Endothelial cell (in vitro differentiated cells): ENCODE measurements at regions not wholly inside any gene's neighbourhood (a gene's known extent, or its start where the extent isn't known, plus 50 kb on each side); places are given as distances from the start of the nearest gene placed in this dataset.

ENCODE experiments used
- DNase-seq: peaks from one replicate; pipeline ENCODE4 v3.0.0; 2021; ENCODE audit warnings: low spot score
- H3K27ac Mint-ChIP-seq: one replicate; pipeline ENCODE4 v1.8.0; 2021; ENCODE audit warnings: mixed read lengths, inconsistent platforms; ENCODE audit not compliant: unreplicated experiment
- H3K27me3 Mint-ChIP-seq: one replicate; pipeline ENCODE4 v1.8.0; 2021; ENCODE audit warnings: mild to moderate bottlenecking, moderate library complexity, mixed read lengths, inconsistent platforms; ENCODE audit not compliant: unreplicated experiment
- H3K36me3 Mint-ChIP-seq: one replicate; pipeline ENCODE4 v1.8.0; 2021; ENCODE audit warnings: mild to moderate bottlenecking, low read depth, mixed read lengths, inconsistent platforms; ENCODE audit not compliant: unreplicated experiment
- H3K4me1 Mint-ChIP-seq: one replicate; pipeline ENCODE4 v1.8.0; 2021; ENCODE audit warnings: mild to moderate bottlenecking, mixed read lengths, inconsistent platforms; ENCODE audit not compliant: unreplicated experiment
- H3K4me3 Mint-ChIP-seq: one replicate; pipeline ENCODE4 v1.8.0; 2021; ENCODE audit warnings: mild to moderate bottlenecking, mixed read lengths, inconsistent platforms; ENCODE audit not compliant: unreplicated experiment
- H3K9me3 Mint-ChIP-seq: one replicate; pipeline ENCODE4 v1.8.0; 2021; ENCODE audit warnings: mixed read lengths, inconsistent platforms; ENCODE audit not compliant: unreplicated experiment
- CTCF ChIP-seq: fragments of 200-600 bp; sonication (generic); IDR thresholded peaks from one replicate; pipeline ENCODE4 v1.5.0; 2021; ENCODE audit warnings: antibody characterized with exemption; ENCODE audit not compliant: unreplicated experiment

DNA sequence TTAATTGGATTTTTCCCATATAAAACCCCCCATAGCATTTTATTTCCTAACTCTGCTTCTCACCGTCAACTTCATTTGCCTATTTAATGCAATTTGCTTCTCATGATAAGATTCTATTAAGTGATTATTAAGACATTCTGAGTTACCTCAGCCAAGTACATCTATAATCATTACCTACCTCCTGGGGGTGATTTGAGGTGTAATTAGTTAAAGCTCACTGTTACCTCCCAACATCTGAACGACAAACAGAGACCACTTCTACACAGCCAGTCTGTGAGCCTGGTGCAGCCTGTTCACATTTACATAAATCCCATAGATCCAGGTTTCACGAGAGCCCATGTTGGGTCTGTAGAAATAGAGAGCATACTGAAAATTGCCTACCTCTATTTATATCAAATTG is 65.7 kb upstream of the SSX2IP start:
- no peak overlapping the region for H3K27ac Mint-ChIP-seq
- no peaks in the 10 kb centered on the region for H3K36me3 Mint-ChIP-seq
- DNase-seq, result no peak
- H3K4me3 Mint-ChIP-seq, result no peak overlapping the region
- H3K9me3 Mint-ChIP-seq, result no peaks in the 10 kb centered on the region
- peaks cover 3% of the 10 kb centered on the region for H3K27me3 Mint-ChIP-seq
- TF ChIP-seq CTCF, result no peak
- H3K4me1 Mint-ChIP-seq, result peaks cover 3% of the 10 kb centered on the region

DNA sequence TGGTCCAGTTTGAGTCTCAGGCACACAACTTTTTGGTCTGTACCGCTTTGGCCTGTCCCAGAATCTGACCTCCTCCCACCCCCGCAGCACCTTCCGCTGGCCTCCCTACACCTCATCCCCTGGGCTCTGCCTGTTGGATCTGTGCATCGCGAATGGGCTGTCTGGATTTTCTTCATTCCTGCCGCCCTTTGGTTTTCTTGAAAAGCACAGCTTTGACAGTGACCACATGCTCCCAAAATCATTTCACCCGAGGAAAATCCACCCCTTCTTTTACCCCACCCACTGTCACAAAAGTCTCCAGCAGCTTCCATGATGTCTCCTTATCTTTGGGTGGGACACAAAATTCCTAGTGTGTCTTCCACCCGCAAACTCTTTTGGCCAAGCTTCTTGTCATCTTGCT is 65.0 kb upstream of the SSX2IP start:
- Mint-ChIP-seq H3K9me3 (no peaks in the 10 kb centered on the region), H3K27ac (no peak overlapping the region), H3K27me3 (peaks cover 3% of the 10 kb centered on the region), H3K4me3 (no peak overlapping the region), H3K36me3 (no peaks in the 10 kb centered on the region), H3K4me1 (peaks cover 3% of the 10 kb centered on the region)
- DNase-seq, result no peak
- no peak for TF ChIP-seq CTCF

- peaks cover 3% of the 10 kb centered on the region for H3K4me1 Mint-ChIP-seq
- H3K4me3 Mint-ChIP-seq, result no peak overlapping the region
- peaks cover 3% of the 10 kb centered on the region for H3K27me3 Mint-ChIP-seq
- H3K9me3 Mint-ChIP-seq, result no peaks in the 10 kb centered on the region
- TF ChIP-seq CTCF, result no peak
- no peak overlapping the region for H3K27ac Mint-ChIP-seq
- DNase-seq, result no peak
- no peaks in the 10 kb centered on the region for H3K36me3 Mint-ChIP-seq
These were observed 64.1 kb upstream of the SSX2IP start for GRCh38 chr1:84754386-84754703.

- Mint-ChIP-seq H3K27ac (no peak overlapping the region), H3K4me3 (no peak overlapping the region), H3K36me3 (no peaks in the 10 kb centered on the region), H3K27me3 (peaks cover 1% of the 10 kb centered on the region), H3K9me3 (no peaks in the 10 kb centered on the region), H3K4me1 (peaks cover 3% of the 10 kb centered on the region)
- TF ChIP-seq CTCF, result peak; percentile 87
- peak; percentile 67 for DNase-seq
These were observed 63.5 kb upstream of the SSX2IP start for GRCh38 chr1:84753516-84754385.

- H3K27ac Mint-ChIP-seq, result no peak overlapping the region
- H3K36me3 Mint-ChIP-seq, result no peaks in the 10 kb centered on the region
- no peak for TF ChIP-seq CTCF
- H3K4me1 Mint-ChIP-seq, result peaks cover 3% of the 10 kb centered on the region
- DNase-seq, result no peak
- H3K27me3 Mint-ChIP-seq, result no peaks in the 10 kb centered on the region
- H3K4me3 Mint-ChIP-seq, result no peak overlapping the region
- H3K9me3 Mint-ChIP-seq, result no peaks in the 10 kb centered on the region
These were observed 60.0 kb upstream of the SSX2IP start for GRCh38 chr1:84750110-84750730.
